ENCODE measurements at regions not wholly inside any gene's neighbourhood (a gene's known extent, or its start where the extent isn't known, plus 50 kb on each side); places are given as distances from the start of the nearest gene placed in this dataset. TPM values are rescaled to one million over a fixed set of nuclear protein-coding genes. Genes with fewer than 3 reads are reported as not detected.
A peak's percentile ranks its signal among the peaks of the same experiment; 100 is the strongest.

- no peak overlapping the region for H3K4me3 Mint-ChIP-seq
- H3K9me3 Mint-ChIP-seq: no peaks in the 10 kb centered on the region
- peak; percentile 58 for TF ChIP-seq CTCF (IDR thresholded peaks at IDR 0.05; ENCODE audit: unreplicated experiment)
- no peaks in the 10 kb centered on the region for H3K36me3 Mint-ChIP-seq
- DNase-seq (ENCODE audit: low spot score in 2 of 2, unreplicated experiment in 2 of 2): no peak
- peaks cover 6% of the 10 kb centered on the region for H3K27me3 Mint-ChIP-seq (ENCODE audit: low read depth)
- H3K27ac Mint-ChIP-seq: no peak overlapping the region
- H3K4me1 Mint-ChIP-seq: no peaks in the 10 kb centered on the region
These were observed 68.9 kb upstream of the LMO3 start for GRCh38 chr12:16674885-16675284.

DNA sequence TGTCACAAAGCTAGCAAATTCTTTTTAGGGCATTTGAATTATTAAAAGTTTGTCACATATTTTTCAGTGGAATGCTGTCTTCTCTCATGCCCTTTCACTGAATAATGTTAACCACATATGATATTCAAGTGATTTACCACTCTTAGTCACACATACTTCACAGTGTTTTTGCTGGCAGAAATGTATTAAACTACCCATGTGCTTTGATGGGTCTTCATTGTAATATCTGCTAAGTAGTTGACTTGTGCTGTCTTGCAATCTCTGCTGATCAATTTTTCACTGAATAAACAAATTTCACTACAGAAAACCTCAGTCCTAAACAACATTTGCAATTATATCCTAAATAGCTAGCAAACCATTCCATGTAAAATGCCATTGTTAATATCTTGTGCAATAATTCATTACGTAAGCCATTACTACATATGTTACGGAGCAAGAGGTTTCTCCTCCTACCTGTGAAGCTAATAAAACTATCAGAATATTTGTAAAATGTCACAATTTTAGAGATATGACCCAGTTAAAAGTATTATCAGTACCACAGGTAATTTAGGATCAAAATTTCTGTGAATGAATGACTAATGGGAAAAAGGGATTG lies 64.6 kb upstream of the LMO3 start:
- Mint-ChIP-seq H3K27me3 (ENCODE audit: low read depth) (peaks cover 11% of the 10 kb centered on the region), H3K36me3 (no peaks in the 10 kb centered on the region), H3K4me3 (no peak overlapping the region), H3K4me1 (no peaks in the 10 kb centered on the region), H3K9me3 (no peaks in the 10 kb centered on the region), H3K27ac (no peak overlapping the region)
- no peak for TF ChIP-seq CTCF (IDR thresholded peaks at IDR 0.05; ENCODE audit: unreplicated experiment)
- DNase-seq (ENCODE audit: low spot score in 2 of 2, unreplicated experiment in 2 of 2): no peak

- no peak for DNase-seq (ENCODE audit: low spot score in 2 of 2, unreplicated experiment in 2 of 2)
- no peak overlapping the region for H3K27ac Mint-ChIP-seq
- no peak for TF ChIP-seq CTCF (IDR thresholded peaks at IDR 0.05; ENCODE audit: unreplicated experiment)
- no peaks in the 10 kb centered on the region for H3K36me3 Mint-ChIP-seq
- H3K27me3 Mint-ChIP-seq (ENCODE audit: low read depth): peaks cover 11% of the 10 kb centered on the region
- H3K4me1 Mint-ChIP-seq: no peaks in the 10 kb centered on the region
- no peak overlapping the region for H3K4me3 Mint-ChIP-seq
- no peaks in the 10 kb centered on the region for H3K9me3 Mint-ChIP-seq
These were observed 63.8 kb upstream of the LMO3 start for GRCh38 chr12:16669756-16670155.

- no peak overlapping the region for H3K4me3 Mint-ChIP-seq
- TF ChIP-seq CTCF (IDR thresholded peaks at IDR 0.05; ENCODE audit: unreplicated experiment): no peak
- no peak for DNase-seq (ENCODE audit: low spot score in 2 of 2, unreplicated experiment in 2 of 2)
- H3K9me3 Mint-ChIP-seq: no peaks in the 10 kb centered on the region
- no peaks in the 10 kb centered on the region for H3K4me1 Mint-ChIP-seq
- H3K27ac Mint-ChIP-seq: no peak overlapping the region
- H3K36me3 Mint-ChIP-seq: no peaks in the 10 kb centered on the region
- H3K27me3 Mint-ChIP-seq (ENCODE audit: low read depth): peaks cover 11% of the 10 kb centered on the region
These were observed 62.2 kb upstream of the LMO3 start for GRCh38 chr12:16668198-16668597.

GRCh38 chr12:16658699-16659098 lies 52.7 kb upstream of the LMO3 start:
- Mint-ChIP-seq H3K36me3 (no peaks in the 10 kb centered on the region), H3K4me1 (no peaks in the 10 kb centered on the region), H3K27ac (no peak overlapping the region), H3K27me3 (ENCODE audit: low read depth) (peaks cover 2% of the 10 kb centered on the region), H3K9me3 (peaks cover 37% of the 10 kb centered on the region), H3K4me3 (no peak overlapping the region)
- no peak for DNase-seq (ENCODE audit: low spot score in 2 of 2, unreplicated experiment in 2 of 2)
- TF ChIP-seq CTCF (IDR thresholded peaks at IDR 0.05; ENCODE audit: unreplicated experiment): no peak

Small RNAs in the stretch of these regions (microRNA-seq; reads per million reads assigned to microRNA genes)
- gene MIR3974: not detected

All from mesothelial cell of epicardium (in vitro differentiated cells).